Stimulated activated naive CD8-positive, alpha-beta T cell treated with anti-CD3 and anti-CD28 coated beads, Interleukin-15, amount 100 ng/mL, for 72 hours (primary cell): ENCODE measurements at regions not wholly inside any gene's neighbourhood (a gene's known extent, or its start where the extent isn't known, plus 50 kb on each side); places are given as distances from the start of the nearest gene placed in this dataset.
"Not testable (repeated sequence)": the region's sequence is repeated elsewhere in the genome, so short reads cannot be mapped to it uniquely, and the experiment has no call there.

ENCODE experiments used
- ATAC-seq: fragments of 150-1000 bp; cut with Tn5 transposase; 2 replicates; pipeline ENCODE4 v1.10.0; 2021; ENCODE audit warnings: mild to moderate bottlenecking, moderate library complexity
- DNase-seq, 2 donors: peaks; one replicate each; pipeline ENCODE4 v3.0.0; 2021 to 2022
- H3K27ac Mint-ChIP-seq, 2 donors: one replicate each; pipeline ENCODE4 v1.8.0; 2022; ENCODE audit warnings: mild to moderate bottlenecking in 2 of 2, mixed read lengths in 2 of 2, moderate library complexity in 2 of 2
- H3K27me3 Mint-ChIP-seq: one replicate; pipeline ENCODE4 v1.8.0; 2022; ENCODE audit warnings: mixed read lengths
- H3K4me1 Mint-ChIP-seq: one replicate; pipeline ENCODE4 v1.8.0; 2022; ENCODE audit warnings: mild to moderate bottlenecking, mixed read lengths
- H3K4me3 Mint-ChIP-seq, 2 donors: one replicate each; pipeline ENCODE4 v1.8.0; 2022; ENCODE audit warnings: mild to moderate bottlenecking in 2 of 2, mixed read lengths in 2 of 2, moderate library complexity in 1 of 2
- H3K9me3 Mint-ChIP-seq, 2 donors: one replicate each; pipeline ENCODE4 v1.8.0; 2022; ENCODE audit warnings: mixed read lengths in 2 of 2

DNA sequence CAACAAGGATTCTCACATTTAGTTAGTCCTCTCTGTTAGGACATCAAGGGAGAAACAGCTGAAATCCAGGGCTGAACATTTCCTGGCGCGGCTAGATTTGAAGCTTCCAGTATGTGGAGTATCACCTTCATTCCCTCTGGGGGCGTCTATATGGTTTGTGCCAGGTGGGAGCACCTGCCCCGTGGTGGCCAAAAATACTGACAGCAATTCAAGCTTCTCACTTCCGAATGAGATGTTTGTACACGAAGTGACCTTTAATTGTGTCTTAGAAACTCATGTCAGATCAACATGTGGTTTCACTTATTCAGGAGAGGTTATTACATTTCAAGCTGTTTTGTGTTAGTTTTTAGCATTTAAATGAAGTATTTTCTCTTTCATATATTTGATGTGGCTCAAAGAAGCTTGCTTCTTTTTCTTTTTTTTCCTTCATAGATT lies 67.3 kb upstream of the ZNF217 start:
- no peaks in the 10 kb centered on the region for H3K27me3 Mint-ChIP-seq
- no peaks in the 10 kb centered on the region for H3K9me3 Mint-ChIP-seq
- peaks cover 63% of the 10 kb centered on the region for H3K4me1 Mint-ChIP-seq
- H3K27ac Mint-ChIP-seq, result peak overlapping the region; percentile 96 to 98
- ATAC-seq, result peak; percentile 60
- DNase-seq, result peak in 1 of 2 donors; percentile 28
- H3K4me3 Mint-ChIP-seq, result peak overlapping the region; percentile 75 to 87

DNA sequence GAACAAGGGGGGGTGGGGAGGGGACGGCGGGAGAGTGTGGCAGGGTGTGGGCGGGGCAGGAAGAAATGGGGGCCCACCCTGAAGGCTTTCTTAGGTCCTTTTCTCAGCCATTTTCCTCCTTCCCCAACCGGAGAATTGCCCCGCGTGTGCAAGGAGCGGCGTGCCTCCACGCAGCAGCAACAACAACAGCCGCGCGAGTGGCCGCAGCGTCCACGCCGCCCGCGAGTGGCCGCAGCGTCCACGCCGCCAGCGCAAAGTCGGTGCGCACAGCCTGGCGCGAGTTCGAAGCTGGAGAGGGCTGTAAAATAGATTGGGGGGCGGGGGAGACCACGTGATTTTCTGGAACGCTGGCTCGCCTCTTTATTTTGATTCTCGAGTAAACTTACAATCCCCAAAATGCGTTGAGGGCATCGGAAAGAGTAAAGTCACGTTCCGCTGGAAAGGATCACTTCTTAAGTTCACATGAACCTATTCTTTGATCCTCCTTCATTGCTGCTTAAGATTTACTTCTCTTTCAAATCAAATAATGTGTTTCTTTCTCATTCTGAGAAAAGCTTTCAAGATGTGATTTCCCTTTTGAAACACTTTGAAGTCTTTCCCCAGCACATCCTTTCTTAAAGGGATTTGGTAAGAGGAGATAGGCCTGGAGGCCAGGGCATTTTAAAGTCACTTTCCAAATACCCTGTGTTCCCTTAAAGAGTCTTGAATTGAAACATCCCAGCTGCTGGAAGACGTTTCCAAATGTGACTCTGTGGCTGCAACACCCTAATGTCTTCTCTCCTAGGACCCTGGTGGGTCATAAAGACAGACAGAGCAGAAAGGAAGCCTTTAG lies 66.7 kb upstream of the ZNF217 start:
- Mint-ChIP-seq H3K27me3 (no peaks in the 10 kb centered on the region), H3K4me3 (peak overlapping the region; percentile 75 to 87), H3K27ac (peak overlapping the region; percentile 96 to 98), H3K9me3 (no peaks in the 10 kb centered on the region), H3K4me1 (peaks cover 69% of the 10 kb centered on the region)
- DNase-seq (peak; percentile 46 to 54), ATAC-seq (peak; percentile 62)

DNA sequence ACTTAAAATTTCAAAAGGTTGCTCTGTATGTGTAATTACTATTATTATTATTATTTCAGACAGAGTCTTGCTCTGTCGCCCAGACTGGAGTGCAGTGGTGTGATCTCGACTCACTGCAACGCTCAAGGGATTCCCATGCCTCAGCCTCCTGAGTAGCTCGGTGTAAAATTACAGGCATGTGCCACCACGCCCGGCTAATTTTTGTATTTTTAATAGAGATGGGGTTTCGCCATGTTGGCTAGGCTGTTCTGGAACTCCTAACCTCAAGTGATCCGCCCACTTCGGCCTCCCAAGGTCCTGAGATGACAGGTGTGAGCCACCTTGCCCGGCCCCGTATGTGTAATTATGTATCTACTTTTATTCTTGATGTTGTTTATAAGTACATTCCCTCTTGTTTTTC lies 65.3 kb upstream of the ZNF217 start:
- ATAC-seq, result no peak
- H3K27ac Mint-ChIP-seq, result no peak overlapping the region
- peaks cover 69% of the 10 kb centered on the region for H3K4me1 Mint-ChIP-seq
- H3K4me3 Mint-ChIP-seq, result no peak overlapping the region
- DNase-seq, result no peak
- no peaks in the 10 kb centered on the region for H3K27me3 Mint-ChIP-seq
- no peaks in the 10 kb centered on the region for H3K9me3 Mint-ChIP-seq

DNA sequence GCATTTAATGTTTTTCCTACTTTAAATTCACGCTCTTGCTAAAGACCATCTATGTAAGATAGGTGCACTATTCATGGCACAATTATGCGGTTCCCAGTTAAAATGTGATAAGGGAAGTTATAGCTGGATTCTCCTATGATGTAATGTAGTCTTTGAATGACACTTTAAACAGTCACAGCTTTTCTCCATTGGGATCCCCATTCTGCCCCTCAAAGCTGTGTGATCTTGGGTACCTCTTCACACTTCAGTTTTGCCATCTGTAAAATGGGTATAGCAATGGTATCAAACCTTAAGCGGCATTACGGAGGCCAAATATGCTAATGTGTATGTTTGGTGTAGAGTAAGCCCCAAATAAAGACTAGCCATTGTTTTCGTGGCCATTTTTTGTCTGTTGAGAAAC lies 64.7 kb upstream of the ZNF217 start:
- Mint-ChIP-seq H3K27me3 (no peaks in the 10 kb centered on the region), H3K4me1 (peaks cover 71% of the 10 kb centered on the region), H3K9me3 (no peaks in the 10 kb centered on the region), H3K4me3 (peak overlapping the region in 1 of 2 donors; percentile 78), H3K27ac (no peak overlapping the region)
- DNase-seq (no peak), ATAC-seq (no peak)

DNA sequence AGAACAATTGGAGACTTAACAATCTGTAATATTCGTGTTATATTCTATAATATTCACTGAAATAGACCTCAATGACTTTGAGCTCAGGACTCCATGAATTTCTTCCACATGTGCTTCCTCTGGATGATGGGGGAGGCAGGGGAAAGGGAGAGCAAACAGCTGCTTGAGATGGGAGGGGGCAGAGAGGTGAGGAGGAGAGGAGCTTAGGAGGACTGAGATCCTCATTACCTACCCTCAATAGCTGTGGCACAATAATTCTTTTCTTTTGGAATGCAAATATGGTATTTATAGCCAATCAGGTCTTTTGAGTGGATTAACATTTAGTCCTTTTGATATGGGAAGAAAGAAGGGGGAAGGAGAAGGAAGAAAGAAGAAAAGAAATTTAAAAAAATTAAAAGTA lies 64.1 kb upstream of the ZNF217 start:
- H3K9me3 Mint-ChIP-seq, result no peaks in the 10 kb centered on the region

DNA sequence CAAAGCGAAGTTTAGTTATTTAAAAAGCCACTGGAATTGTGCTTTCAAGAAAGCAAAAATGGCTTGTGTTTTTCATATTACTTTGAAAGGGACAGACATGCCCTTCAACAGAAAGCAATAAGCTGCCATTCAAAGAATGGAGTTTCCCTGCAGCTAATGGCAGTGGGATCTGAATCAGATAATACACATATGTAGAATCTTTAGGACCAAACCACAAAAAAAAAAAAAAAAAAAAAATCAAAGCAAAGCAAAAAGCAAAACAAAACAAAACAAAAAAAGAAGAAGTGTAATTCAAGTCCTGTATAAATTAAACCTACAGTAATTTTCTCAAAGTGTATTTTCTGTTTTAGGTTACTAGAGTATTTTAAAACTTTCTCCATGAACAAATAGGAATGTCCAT lies 63.6 kb upstream of the ZNF217 start:
- ATAC-seq (no peak), DNase-seq (no peak)
- Mint-ChIP-seq H3K9me3 (no peaks in the 10 kb centered on the region), H3K27ac (peak overlapping the region in 1 of 2 donors; percentile 72), H3K4me1 (peaks cover 81% of the 10 kb centered on the region), H3K27me3 (no peaks in the 10 kb centered on the region), H3K4me3 (peak overlapping the region; percentile 72 to 78)

More for the DNA sequence above, 64.1 kb upstream of the ZNF217 start:
- Mint-ChIP-seq H3K4me1 (peaks cover 77% of the 10 kb centered on the region), H3K27me3 (no peaks in the 10 kb centered on the region), H3K4me3 (peak overlapping the region; percentile 72 to 78), H3K27ac (no peak overlapping the region)
- DNase-seq (no peak), ATAC-seq (no peak)

DNA sequence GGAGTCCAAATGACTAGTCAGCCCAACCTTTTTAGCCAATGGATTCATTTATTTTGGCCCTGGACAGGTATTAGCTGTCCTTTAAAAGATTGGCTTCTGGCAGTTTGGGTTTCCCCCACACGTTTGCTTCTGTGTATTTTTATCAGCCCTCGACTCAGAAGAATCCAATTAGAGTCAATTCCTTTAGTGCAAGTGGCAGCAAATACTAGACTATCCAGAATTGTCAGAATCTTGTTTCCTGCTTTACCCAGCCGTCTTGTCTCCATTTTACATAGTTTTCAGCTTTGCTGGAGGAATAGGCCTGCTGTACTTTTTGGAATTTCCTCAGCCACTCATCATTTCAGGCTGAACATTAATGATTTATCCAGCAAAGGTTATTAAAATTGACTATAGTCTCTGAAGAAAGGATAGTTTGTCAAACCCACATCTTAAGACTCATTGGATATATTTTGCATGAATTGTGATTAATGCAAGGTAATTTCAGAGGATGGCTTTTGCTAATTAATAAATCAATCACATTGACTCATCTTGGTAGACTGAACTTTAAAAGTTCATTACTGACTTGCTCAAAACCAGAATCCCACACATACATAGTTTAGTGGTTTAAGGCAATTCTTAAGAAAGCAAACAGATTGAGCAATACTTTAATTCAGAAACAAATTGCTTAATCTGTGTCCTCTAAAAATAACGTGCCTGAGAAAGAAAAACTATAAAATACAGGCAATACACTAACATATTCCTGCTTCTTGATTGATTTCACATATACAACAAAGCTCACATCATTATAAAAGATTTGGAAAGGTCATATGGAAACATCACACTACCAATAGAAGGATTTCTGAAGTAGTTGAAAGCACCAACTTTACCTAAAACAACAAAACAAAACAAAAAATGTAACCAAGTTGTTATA lies 62.9 kb upstream of the ZNF217 start:
- peak; percentile 44 for ATAC-seq
- H3K4me1 Mint-ChIP-seq, result peaks cover 79% of the 10 kb centered on the region
- H3K4me3 Mint-ChIP-seq, result peak overlapping the region; percentile 72 to 78
- H3K9me3 Mint-ChIP-seq, result no peaks in the 10 kb centered on the region
- DNase-seq, result no peak
- H3K27ac Mint-ChIP-seq, result peak overlapping the region; percentile 42 to 72
- no peaks in the 10 kb centered on the region for H3K27me3 Mint-ChIP-seq

DNA sequence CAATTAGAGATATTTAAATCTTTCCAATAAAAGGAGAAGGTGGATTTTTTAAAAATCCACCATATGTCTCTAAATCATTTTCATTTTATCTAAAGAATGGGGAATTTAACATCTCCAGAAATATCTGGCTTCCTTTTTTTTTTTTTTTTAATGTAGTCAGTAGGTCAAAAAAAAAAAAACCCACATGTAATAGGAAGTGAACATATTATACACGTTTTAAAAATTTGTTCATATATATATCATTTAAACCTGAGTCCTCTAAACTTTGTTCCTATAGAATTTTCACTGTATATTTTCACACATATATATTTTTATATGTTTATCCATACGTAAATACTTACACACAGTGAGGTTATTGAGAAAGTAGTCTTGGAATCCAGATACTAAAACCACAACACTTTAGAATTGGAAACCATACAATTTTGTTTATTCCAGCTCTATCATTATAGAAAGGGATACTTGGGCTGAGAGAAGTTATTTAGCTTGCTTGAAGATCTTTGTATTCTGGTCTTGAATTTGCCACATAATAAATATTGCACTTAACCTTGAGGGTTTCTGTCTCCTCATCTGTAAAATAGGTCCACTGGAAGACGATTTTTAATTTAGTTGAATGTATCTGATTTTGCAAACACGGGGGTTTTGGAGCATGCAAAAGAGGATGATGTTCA lies 62.1 kb upstream of the ZNF217 start:
- Mint-ChIP-seq H3K27ac (no peak overlapping the region), H3K4me1 (peaks cover 72% of the 10 kb centered on the region), H3K27me3 (no peaks in the 10 kb centered on the region), H3K4me3 (peak overlapping the region; percentile 26 to 78), H3K9me3 (no peaks in the 10 kb centered on the region)
- ATAC-seq (no peak), DNase-seq (no peak)

DNA sequence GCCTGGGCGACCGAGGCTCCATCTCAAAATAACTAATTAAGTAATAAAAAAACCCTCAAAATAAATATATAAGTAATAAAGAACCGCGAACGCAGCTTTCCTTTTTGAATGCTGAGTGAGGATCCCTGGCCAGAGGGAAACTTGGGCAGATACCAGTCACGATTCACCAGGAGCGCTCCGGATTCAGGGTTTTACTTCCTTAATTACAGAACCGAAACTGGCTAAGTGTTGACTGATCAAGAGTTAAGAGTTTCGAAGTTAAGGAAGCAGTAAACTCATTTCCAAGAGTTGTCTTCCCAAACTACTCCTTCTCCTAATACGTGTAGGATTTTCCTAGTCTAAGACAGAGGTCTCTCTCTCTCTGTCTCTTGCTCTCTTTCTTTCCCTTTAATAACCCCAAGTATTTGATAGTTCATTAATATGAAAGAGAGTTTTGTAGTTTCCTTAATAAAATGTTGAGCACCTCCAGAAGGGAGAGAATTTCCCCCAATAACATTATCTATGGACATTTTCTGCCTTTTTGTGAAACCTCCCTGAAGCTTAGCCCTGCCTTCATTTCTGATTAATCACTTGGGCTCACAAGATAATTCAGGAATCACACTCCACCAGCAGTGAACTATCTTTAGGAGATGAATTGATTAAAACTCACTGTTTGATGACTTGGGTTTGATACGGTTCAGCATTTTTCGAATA lies 61.4 kb upstream of the ZNF217 start:
- no peak for ATAC-seq
- no peaks in the 10 kb centered on the region for H3K9me3 Mint-ChIP-seq
- peak overlapping the region; percentile 24 to 35 for H3K4me3 Mint-ChIP-seq
- DNase-seq, result no peak
- no peaks in the 10 kb centered on the region for H3K27me3 Mint-ChIP-seq
- H3K27ac Mint-ChIP-seq, result no peak overlapping the region
- H3K4me1 Mint-ChIP-seq, result peaks cover 68% of the 10 kb centered on the region

DNA sequence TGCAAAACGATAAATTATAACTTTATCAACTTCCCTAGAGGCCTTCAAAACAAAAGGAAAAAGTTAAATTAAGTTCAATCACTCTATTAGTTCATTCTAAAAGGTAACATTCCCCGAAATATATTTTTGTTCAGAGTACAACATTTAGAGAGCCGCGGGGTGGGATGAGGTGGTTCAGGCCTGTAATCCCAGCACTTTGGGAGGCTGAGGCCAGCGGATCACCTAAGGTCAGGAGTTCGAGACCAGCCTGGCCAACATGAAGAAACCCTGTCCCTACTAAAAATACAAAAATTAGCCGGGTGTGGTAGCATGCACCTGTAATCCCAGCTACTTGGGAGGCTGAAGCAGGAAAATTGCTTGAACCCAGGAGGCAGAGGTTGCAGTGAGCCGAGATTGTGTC lies 60.9 kb upstream of the ZNF217 start:
- not testable (repeated sequence) for H3K4me3 Mint-ChIP-seq, H3K27ac Mint-ChIP-seq, DNase-seq, ATAC-seq, H3K27me3 Mint-ChIP-seq, H3K9me3 Mint-ChIP-seq
- peaks cover 65% of the 10 kb centered on the region for H3K4me1 Mint-ChIP-seq

DNA sequence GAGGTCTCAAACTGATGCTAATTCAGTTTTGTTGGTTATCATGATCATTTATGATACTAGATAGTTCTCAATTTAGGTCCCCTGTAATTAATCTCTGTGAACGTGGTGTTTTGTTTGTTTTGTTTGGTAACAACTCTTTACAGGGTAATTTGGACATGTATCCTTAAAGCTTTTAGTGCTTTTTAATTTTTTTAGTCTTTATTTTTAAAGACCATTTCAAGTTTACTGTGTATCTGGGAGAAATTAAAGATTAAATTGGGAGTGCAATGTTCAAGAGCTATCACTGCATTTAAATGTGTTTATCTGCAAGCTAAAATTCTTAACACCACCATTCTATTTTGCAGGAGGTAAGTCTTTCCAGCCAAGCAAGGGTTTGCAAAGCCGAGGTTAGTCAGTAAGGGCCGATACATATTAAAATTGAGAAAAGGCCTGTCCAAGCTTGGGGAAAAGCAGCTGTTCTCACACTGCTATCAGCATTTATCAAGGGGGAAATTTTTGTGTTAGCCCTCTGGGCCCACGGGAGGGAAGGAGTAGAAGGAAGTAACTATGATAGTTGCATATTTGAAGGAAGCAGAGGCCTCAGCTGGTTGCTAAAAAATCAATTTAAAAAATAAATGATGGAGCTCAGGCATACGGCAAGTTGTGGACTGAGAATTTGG lies 59.3 kb upstream of the ZNF217 start:
- H3K9me3 Mint-ChIP-seq, result no peaks in the 10 kb centered on the region
- peak overlapping the region; percentile 63 to 95 for H3K27ac Mint-ChIP-seq
- DNase-seq (no peak), ATAC-seq (no peak)
- no peaks in the 10 kb centered on the region for H3K27me3 Mint-ChIP-seq
- peak overlapping the region; percentile 69 to 74 for H3K4me3 Mint-ChIP-seq
- peaks cover 51% of the 10 kb centered on the region for H3K4me1 Mint-ChIP-seq

DNA sequence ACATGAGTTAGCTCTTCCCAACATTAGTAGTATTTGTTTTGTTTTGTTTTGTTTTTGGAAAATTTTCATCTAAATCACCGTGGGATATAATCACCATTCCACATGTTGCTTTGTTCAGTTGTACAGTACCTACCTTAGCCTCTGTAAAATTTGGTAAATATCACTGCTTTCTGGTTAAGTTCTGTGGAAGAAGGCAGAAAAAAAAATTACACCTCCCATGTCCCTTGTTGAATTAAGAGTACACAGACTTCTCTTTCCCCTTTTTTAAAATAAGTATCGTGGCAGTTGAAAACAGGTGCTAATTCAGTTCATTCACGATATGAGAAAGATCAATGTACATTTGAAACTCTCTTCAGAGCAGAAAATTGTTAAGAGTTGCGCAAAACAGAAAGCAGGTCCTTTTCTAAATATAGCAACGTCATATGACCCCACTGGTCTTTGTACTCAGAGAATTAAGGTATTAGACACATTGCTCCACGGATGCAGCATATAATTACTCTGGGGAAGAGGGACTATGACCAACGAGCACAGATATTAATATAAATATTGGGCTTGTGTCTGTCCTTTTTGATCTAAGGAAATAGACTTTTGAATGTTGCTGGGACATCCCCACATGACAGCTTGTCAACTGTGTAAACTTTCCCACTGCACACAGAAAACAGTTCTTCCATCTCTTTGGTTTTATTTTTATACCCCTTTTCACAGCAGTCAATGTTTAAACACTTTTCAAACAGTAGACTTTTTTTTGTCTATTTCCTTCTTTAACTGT lies 58.6 kb upstream of the ZNF217 start:
- H3K4me3 Mint-ChIP-seq, result peak overlapping the region; percentile 69 to 74
- peak in 1 of 2 donors; percentile 25 for DNase-seq
- H3K9me3 Mint-ChIP-seq, result no peaks in the 10 kb centered on the region
- no peaks in the 10 kb centered on the region for H3K27me3 Mint-ChIP-seq
- H3K4me1 Mint-ChIP-seq, result peaks cover 44% of the 10 kb centered on the region
- H3K27ac Mint-ChIP-seq, result peak overlapping the region; percentile 63 to 95
- ATAC-seq, result peak; percentile 91

DNA sequence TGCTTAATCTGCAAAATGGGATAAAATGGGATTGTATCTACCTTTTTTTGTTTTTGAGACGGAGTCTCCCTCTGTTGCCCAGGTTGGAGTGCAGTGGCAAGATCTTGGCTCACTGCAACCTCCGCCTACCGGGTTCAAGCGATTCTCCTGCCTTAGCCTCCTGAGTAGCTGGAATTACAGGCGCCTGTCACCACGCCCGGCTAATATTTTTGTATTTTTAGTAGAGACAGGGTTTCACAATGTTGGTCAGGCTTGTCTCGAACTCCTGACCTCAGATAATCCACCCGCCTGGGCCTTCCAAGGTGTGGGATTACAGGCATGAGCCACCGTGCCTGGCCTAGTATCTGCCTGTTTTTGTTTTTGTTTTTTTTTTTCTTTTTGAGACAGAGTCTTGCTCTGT lies 55.9 kb upstream of the ZNF217 start:
- H3K4me1 Mint-ChIP-seq, result peaks cover 27% of the 10 kb centered on the region
- H3K27me3 Mint-ChIP-seq, H3K27ac Mint-ChIP-seq, H3K4me3 Mint-ChIP-seq, ATAC-seq, H3K9me3 Mint-ChIP-seq, DNase-seq: not testable (repeated sequence)

DNA sequence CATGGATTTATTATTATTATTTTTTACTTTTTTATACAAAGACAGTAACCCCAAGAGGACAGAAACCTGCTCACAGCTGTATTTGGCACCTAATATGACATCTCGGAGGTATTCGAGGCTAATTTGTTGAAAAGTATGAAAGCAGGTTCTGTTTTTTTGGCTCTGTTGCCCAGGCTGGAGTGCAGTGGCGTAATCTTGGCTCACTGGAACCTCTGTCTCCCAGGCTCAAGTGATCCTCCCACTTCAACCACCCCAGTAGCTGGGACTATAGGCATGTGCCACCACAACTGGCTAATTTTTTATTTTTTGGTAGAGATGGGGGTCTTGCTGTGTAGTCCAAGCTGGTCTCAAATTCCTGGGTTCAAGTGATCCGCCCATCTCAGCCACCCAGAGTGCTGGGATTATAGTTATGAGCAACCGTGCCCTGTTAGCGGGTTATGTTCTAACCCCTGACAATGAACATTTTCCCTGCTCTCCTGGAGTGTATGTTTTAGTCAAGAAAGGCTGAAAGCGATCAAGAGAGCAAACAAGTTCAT lies 53.7 kb upstream of the ZNF217 start:
- Mint-ChIP-seq H3K27ac (no peak overlapping the region), H3K4me1 (peaks cover 29% of the 10 kb centered on the region), H3K27me3 (no peaks in the 10 kb centered on the region), H3K9me3 (no peaks in the 10 kb centered on the region), H3K4me3 (no peak overlapping the region)
- ATAC-seq (no peak), DNase-seq (no peak)
